ENCODE measurements at regions not wholly inside any gene's neighbourhood (a gene's known extent, or its start where the extent isn't known, plus 50 kb on each side); places are given as distances from the start of the nearest gene placed in this dataset.
"Not testable (repeated sequence)": the region's sequence is repeated elsewhere in the genome, so short reads cannot be mapped to it uniquely, and the experiment has no call there.

DNA sequence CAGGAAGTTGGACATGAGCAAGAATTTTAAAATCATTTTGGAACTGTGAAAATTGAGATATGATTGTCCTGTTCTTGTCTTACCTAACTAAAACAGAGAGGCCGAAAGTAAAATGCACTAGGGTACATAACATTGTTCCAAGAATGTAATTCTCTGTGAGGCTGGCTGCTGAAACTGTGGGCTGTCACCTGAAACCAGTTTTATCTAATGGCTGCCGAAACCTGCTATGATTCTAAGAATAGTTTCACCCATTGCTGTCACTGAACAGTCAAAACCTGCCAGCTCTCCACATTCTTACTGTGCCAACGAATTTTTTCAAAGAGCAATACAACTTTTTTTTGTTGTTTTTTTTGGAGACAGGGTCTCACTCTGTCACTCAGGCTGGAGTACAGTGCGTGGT lies 119.3 kb upstream of the ZSWIM2 start:
- no peak for DNase-seq (ENCODE audit: low spot score)
- intact Hi-C loops (cut with DNase I): no loop called here

DNA sequence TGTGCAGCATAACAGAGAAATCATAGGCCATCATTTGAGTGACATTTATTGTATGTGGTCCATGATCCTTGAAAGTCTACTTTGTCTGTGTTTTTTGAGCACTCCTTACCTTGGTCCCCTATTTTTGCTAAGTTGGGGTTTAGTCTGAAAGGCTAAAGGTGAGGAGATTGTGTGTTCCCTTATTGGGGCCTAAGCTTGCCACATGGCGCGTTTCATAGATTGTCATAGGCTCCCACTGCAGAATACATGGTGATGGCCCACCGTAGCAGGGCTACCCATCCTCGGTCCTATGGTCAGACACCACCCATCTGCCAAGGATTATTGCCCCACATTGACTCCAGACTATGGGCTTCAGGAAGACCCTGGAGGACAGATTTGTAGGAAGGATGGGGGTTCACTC lies 117.0 kb upstream of the ZSWIM2 start:
- intact Hi-C loops (cut with DNase I): no loop called here
- DNase-seq (ENCODE audit: low spot score): no peak

DNA sequence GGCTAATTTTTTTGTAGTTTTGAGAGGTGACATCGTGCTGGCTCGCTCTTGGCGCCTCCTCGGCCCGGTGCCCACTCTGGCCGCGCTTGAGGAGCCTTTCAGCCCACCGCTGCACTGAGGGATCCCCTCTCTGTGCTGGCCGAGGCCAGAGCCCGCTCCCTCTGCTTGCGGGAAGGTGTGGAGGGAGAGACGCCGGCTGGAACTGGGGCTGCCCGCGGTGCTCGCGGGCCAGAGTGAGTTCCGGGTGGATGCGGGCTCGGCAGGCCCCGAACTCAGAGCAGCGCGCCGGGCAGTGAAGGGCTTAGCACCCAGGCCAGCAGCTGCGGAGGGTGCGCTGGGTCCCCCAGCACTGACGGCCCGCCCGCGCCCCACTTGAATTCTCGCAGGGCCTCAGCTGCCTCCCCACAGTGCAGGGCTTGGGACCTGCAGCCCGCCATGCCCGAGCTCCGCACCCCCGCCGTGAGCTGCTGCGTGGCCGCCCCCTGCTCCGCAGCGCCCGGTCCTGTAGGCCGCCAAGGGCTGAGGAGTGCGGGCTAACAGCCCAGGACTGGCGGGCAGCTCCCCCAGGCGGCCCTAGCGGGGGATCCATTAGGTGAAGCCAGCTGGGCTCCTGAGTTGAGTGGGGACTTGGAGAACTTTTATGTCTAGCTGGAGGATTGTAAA lies 113.2 kb upstream of the ZSWIM2 start:
- no peak for DNase-seq (ENCODE audit: low spot score)
- intact Hi-C loops (cut with DNase I): no loop called here

DNA sequence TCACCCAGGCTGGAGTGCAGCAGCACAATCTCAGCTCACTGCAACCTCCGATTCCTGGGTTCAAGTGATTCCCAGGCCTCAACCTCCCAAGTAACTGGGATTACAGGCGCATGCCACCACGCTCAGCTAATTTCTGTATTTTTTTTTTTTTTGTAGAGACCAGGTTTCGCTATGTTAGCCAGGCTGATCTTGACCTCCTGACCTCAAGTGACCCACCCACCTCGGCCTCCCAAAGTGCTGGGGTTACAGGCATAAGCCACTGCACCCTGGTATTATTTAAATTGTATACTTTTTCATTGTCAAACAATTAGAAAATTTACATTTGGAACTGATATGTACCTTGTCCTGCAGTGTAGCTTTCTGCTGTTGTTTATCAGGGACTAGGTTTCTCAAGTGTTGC lies 111.3 kb upstream of the ZSWIM2 start:
- DNase-seq (ENCODE audit: low spot score); intact Hi-C loops (cut with DNase I): not testable (repeated sequence)

DNA sequence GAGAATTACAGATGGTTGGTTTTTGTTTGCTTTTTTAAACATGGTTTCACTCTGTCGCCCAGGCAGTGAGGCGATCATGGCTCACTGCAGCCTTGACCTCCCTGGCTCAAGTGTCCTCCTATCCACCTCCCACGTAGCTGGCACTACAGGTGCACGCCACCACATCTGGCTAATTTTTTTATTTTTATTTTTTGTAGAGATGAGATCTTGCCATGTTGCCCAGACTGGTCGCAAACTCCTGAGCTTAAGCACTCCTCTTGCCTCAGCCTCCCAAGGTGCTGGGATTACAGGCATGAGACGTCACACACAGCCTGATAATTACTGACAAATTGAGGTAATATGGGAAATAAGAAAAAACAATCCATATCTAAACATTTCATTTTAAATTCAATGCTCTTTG lies 110.5 kb upstream of the ZSWIM2 start:
- no peak for DNase-seq (ENCODE audit: low spot score)
- intact Hi-C loops (cut with DNase I): no loop called here

DNA sequence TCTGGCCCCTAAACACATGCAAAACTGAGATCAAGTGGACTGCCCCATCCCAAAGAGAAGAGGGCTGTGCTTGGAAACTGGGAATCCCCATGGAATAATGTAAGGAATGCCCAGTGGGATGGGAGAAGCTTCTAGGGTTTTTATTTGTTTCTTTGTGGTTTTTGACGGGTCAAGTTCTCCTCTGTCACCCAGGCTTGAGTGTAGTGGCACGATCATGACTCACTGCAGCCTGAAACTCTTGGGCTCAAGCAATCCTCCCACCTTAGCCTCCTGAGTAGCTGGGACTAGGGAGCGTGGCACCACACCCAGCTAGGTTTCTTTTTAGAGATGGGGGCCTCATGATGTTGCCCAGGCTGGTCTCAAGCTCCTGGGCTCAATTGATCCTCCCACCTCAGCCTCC lies 101.7 kb upstream of the ZSWIM2 start:
- intact Hi-C loops (cut with DNase I): no loop called here
- DNase-seq (ENCODE audit: low spot score): no peak

DNA sequence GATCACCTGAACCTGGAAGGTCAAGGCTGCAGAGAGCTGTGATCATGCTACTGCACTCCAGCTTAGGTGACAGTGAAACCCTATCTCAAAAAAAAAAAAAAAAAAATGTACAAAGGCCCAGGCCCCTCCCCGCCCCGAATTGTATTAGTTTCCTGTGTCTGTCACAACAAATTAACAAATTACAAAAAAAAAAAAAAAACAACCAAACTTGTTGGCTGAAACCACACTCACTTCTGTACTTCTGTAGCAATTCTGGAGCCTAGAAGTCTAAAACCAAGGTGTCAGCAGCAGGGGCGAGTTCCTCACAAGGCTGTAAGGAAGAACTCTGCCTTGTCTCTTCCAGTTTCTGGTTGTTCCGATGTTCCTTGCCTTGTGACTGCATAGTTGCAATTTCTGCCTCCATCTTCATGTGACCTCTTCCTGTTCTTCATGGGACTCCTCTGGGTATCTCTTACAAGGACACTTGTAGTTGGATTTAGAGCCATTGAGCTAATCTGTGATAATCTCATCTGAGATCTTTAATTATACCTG lies 100.8 kb upstream of the ZSWIM2 start:
- intact Hi-C loops (cut with DNase I): no loop called here
- DNase-seq (ENCODE audit: low spot score): no peak

DNA sequence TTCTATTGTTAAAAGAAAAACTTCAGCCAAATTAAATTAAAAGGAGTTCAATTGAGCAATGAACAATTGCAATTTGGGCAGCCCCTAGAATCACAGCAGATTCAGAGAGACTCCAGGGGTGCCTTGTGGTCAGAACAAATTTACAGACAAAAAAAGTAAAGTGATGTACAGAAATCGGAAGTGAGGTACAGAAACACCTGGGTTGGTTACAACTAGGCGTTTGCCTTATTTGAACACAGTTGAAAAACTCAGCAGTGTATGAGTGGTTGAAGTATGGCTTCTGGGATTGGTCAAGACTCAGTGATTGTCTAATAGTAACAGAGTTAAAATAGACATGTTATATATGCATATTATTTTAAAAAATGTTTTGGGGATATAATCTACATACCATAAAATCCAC lies 98.5 kb upstream of the ZSWIM2 start:
- no peak for DNase-seq (ENCODE audit: low spot score)
- intact Hi-C loops (cut with DNase I): no loop called here

DNA sequence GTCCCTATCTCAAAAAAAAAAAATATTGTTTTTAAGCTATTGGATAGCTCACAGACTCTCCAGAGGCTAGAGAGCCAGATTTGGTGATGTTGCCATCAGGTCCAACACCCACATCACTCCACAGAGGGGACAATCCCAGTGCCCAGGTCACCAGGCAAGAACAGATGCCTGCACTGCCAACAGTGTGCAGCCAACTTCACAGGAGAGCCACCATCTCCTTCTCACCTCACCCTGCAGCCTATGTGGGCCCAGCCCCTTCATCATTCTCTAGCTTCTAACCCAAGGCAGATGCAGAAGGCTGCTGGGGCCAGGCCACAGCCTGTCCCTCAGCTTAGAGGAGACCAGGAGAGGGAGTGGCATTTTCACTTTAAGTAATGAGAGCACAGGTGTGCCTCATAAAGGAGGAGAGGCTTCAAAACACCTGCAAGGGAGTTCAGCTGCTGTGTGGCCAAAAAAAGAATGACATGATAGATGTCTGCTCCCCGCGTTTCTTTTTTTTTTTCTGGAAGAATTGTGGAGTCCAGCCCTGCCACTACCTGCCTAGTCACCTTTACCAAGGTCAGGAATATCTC lies 98.0 kb upstream of the ZSWIM2 start:
- DNase-seq (ENCODE audit: low spot score): no peak
- intact Hi-C loops (cut with DNase I): no loop called here

DNA sequence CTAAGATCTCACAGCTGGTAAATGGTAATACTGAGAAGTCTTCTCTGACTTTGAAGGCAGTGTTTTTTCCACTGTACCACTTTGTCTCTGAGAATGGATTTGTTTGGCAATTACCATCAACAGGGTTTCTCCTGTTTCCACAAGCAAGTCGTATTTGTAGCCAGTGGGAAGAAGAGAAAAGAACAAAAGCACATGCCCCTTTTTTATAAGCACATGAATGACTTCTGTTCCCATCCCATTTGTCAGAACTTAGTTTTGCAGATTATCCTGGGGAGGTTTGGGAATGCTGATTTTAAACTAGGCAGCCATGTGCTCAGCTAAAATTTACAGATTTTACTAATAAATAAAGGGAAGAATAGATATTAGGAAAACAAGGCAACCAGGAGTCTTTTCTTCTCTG lies 92.9 kb upstream of the ZSWIM2 start:
- intact Hi-C loops (cut with DNase I): no loop called here
- no peak for DNase-seq (ENCODE audit: low spot score)

DNA sequence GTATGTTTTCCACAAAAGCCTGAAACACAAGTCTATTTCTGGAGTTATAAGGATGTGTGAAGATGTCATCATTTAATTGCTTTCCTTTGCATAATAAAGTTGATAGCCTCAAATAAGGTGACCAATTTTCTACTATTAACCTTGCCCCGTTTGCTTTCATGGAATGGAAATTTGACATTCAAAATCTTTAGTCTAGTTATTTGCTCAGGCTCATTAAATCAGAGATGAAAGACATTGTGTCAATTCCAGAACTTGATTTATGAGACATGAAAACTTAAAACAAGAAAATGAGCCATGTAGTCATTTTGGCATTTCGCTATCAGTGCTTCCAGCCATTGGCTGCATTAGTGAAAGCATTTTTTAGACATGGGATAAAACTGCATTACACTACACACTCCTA lies 91.5 kb upstream of the ZSWIM2 start:
- intact Hi-C loops (cut with DNase I): no loop called here
- no peak for DNase-seq (ENCODE audit: low spot score)

DNA sequence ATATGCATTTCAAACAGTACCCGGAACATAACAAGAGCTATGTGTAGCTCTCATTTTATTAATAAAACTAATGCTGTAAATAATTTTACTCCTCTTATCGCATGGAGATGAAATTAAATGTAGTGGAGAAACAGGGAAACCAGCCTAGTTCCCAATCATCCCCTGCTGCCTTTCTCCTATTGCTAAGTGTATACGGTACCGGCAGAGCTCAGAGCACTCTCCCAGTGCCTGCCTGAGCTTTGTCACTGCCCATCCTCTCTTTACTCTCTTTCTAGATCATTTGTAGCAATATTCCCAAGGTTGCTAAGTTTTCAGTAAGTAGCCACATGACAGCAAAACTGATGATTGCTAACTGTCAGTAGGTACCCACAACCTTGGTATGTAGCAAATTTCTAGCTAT lies 85.5 kb upstream of the ZSWIM2 start:
- DNase-seq (ENCODE audit: low spot score): no peak
- intact Hi-C loops (cut with DNase I): no loop called here

DNA sequence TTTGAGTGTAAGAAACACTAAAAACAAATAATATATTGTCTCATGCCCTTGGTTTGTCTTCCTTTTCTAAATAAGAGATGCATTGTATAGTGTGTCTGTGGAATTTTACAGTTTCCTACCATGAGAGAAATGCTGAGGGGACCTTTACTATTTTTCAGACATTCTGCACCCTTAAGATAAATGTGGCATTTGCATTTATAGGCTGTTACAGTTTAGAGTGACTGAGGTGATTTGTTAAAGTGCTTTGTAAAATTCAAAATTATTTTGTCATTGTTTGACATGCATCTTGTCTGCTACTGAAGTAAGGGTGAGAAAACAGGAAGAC lies 78.9 kb upstream of the ZSWIM2 start:
- intact Hi-C loops (cut with DNase I): no loop called here
- DNase-seq (ENCODE audit: low spot score): no peak

DNA sequence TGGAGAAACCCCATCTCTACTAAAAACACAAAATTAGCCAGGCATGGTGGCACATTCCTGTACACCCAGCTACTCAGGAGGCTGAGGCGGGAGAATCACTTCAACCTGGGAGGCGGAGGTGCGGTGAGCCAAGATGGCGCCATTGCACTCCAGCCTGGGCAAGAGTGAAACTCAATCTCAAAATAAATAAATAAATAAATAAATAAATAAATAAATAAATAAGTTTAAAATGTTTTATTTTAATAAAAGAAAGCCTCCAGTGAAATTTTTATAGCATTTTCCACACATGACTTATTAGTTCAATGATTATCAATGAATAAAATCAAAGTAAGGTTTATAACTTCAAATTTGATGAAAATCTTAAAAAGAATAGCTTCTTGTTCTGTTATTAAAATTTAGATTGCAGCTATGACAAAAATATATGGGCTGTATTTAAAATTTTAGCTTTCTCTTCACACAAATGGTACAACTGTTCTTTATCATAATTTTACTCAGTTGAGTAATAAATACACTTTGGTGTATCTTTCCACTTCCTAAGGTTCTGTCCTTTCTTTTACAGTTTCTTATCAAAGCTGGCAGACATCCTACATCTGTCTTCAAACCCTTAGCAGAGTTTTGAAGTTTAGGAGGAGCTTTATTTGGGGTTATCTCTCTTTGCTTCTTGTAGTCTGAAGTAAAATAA lies 78.4 kb upstream of the ZSWIM2 start:
- DNase-seq (ENCODE audit: low spot score): no peak
- intact Hi-C loops (cut with DNase I): no loop called here

DNA sequence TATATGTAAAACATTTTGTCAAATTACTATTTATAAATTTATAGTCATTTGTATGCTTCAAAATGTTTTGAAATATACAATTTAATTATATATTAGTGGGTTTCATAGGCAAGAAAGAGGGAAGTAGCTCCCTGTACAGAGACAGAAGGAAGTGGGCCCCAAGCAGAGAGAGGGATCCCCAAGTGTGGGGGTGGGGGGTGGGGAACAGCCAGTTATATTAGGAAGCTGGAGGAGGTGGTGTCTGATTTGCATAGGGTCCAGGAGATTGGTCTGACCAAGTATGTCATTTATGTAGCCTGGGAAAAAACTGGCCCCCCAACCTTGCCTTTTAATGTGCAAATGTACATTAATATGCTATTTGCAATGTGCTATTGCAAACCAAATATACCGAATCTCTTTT lies 76.5 kb upstream of the ZSWIM2 start:
- DNase-seq (ENCODE audit: low spot score): no peak

DNA sequence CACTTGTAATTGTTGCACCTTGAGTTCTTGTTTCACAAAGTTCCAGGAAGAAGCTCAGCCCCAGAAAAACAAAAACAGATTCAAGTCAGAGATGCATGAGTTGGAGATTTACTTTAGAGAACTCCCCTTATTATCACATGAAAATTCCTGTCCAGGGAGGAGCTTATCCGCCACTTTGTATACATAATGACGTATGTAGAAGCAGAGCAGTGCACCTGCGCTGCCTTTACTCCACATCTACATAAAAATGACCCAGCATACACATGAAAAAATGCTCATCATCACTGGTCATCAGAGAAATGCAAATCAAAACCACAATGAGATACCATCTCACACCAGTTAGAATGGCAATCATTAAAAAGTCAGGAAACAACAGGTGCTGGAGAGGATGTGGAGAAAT lies 73.3 kb upstream of the ZSWIM2 start:
- intact Hi-C loops (cut with DNase I): not testable (repeated sequence)

More for the DNA sequence above, 76.5 kb upstream of the ZSWIM2 start:
- intact Hi-C loops (cut with DNase I): no loop called here

DNA sequence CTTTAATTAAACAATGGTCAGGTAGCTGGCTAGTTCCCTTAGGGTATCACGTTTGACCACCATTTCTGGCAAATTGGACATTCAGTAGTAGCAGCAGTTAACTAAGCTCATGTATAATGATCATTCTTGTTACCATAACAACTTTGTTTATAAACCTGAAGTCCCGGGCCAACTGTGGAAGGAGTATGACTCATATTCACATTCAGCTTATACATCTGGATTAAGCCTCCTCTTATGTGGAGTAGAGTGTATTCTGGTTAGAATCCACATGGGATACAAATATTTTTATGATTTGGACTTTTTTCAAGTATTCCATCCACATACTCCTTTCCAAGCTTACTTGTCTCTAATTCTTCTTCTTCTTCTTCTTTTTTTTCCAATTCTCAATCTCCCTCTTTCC lies 70.3 kb upstream of the ZSWIM2 start:
- DNase-seq (ENCODE audit: low spot score): no peak
- intact Hi-C loops (cut with DNase I): no loop called here

More for the DNA sequence above, 73.3 kb upstream of the ZSWIM2 start:
- not testable (repeated sequence) for DNase-seq (ENCODE audit: low spot score)

DNA sequence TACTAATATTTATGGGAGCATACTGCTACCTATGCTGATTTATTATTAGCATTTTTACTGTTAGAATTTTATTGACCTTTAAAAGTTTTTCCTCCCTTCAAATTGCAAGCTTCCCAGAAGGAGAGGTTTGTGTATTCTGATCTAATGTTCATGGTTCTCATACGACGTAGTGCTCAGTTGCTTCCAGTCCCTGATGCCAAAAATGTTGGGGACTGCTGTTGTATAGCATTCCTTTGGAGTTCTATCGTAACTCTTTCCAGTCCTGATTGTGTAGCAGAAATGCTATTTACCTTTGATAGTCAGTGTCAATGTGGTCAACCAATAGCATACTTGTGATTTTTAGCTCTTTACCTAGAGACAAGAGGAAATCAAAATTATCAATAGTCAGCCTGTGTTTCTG lies 69.5 kb upstream of the ZSWIM2 start:
- no peak for DNase-seq (ENCODE audit: low spot score)
- intact Hi-C loops (cut with DNase I): no loop called here

DNA sequence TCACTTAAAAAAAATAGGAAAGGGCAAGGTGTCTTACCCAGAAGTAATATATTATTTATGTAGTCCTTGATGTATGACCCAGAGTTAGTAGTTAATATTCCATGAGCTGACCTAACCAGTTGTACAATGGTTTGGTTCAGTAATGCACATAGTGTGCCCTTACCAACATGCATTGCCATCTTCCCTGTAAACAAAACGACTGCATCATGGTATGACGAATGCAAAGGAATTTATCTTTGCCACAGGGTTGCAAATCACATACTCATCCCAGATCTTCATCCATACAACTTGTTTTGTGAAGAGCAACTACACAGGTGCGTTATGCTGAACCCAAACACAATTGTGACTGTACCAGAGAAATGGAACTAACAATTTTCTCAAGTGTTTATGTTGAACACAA lies 68.9 kb upstream of the ZSWIM2 start:
- DNase-seq (ENCODE audit: low spot score): no peak
- intact Hi-C loops (cut with DNase I): no loop called here

DNA sequence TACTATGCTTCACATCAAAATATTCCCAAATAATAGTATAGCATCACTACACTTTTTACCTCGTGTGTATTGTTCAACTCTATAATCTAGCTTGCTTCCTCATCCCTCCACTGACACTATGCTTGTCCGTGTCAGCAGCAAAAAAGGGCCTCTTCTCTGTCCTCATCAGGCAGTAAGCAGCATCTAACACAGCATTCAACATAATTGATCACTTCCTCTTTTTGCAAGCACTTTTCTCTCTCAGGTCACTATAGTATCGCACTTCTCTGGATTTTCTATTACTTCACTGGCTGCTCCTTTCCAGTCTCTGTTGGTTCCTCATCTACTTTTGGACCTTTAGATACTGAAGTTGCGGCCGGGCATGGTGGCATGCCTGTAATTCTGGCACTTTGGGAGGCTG lies 64.9 kb upstream of the ZSWIM2 start:
- intact Hi-C loops (cut with DNase I): no loop called here
- no peak for DNase-seq (ENCODE audit: low spot score)

DNA sequence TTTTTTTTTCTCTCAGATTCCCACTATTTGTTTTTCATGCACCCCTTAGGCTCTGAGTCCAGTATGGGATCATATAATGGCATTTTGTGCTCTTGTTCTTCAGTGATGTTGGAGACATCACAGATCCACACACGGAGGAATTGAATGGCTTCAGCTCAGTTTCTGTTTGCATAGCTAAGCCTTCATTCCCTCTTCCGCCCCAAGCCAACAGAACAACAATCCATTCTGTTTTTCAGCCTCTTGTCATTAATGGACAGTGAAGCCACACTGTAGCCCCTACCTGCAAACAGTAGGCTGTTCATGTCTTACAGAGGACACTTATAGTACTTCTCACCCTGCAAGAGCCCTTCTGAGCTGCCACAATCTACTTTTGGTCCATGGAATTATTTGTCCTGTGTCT lies 64.0 kb upstream of the ZSWIM2 start:
- intact Hi-C loops (cut with DNase I): no loop called here
- no peak for DNase-seq (ENCODE audit: low spot score)
